ENCODE measurements at regions not wholly inside any gene's neighbourhood (a gene's known extent, or its start where the extent isn't known, plus 50 kb on each side); places are given as distances from the start of the nearest gene placed in this dataset.

DNA sequence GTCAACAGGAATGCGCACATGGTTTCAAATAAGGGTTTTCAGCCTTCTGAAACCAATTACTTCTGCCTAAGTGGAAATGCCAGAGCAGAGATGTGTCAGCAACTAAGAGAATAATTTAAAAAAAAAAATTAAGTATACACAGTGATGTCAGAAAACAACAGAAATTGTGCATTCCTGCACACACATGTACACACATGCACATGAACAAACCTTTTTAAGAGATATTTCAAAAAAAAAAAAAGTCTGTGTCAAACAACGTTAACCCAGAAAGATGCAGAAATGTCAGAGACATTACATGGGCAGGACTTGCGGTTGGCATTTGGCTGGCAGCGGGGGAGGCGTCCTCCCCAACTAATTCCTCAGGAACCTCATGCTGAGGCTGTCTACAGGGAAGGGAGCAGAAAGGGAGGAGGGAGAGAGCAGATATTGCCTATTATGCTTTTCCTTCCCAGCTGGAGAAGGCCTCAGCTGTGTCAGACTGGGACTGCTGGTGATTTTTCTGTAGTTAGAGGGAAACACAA lies 536.9 kb upstream of the WWC1 start:
- no peak for DNase-seq
- H3K4me3 Mint-ChIP-seq: no peak overlapping the region
- ChIA-PET POLR2A (no interaction called here), CTCF (no interaction called here)
- H3K36me3 Mint-ChIP-seq (ENCODE audit: low read depth): no peaks in the 10 kb centered on the region
- H3K27me3 Mint-ChIP-seq: peaks cover 4% of the 10 kb centered on the region
- H3K4me1 Mint-ChIP-seq: no peaks in the 10 kb centered on the region
- intact Hi-C loops (cut with DNase I, micrococcal nuclease): no loop called here
- no peak for ATAC-seq
- H3K9me3 Mint-ChIP-seq (ENCODE audit: low read depth): no peaks in the 10 kb centered on the region
- no peak overlapping the region for H3K27ac Mint-ChIP-seq

DNA sequence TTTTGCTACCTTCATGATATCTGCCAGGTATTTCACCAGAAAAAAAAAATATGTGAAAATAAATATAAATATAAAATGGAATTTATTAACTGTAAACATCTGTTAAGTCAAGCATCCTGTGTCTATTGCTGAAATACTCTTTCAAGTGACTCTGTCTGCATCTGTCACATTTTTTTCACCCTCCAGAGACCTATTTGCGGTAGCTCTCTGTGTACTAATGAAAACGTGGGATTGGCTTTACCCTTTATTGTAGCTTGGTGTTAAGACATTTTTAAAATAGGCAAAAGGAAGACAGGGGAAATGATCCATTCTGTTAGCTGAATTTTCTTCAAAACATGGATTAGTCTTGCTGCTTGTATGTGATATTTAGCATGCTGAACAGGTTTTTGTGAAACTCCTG lies 536.0 kb upstream of the WWC1 start:
- intact Hi-C loops (cut with DNase I, micrococcal nuclease): no loop called here
- H3K4me3 Mint-ChIP-seq: no peak overlapping the region
- POLR2A ChIA-PET: no interaction called here
- CTCF ChIA-PET: no interaction called here
- DNase-seq (no peak), ATAC-seq (no peak)
- H3K27me3 Mint-ChIP-seq: peaks cover 4% of the 10 kb centered on the region
- H3K4me1 Mint-ChIP-seq: no peaks in the 10 kb centered on the region
- no peaks in the 10 kb centered on the region for H3K9me3 Mint-ChIP-seq (ENCODE audit: low read depth)
- no peaks in the 10 kb centered on the region for H3K36me3 Mint-ChIP-seq (ENCODE audit: low read depth)
- no peak overlapping the region for H3K27ac Mint-ChIP-seq

DNA sequence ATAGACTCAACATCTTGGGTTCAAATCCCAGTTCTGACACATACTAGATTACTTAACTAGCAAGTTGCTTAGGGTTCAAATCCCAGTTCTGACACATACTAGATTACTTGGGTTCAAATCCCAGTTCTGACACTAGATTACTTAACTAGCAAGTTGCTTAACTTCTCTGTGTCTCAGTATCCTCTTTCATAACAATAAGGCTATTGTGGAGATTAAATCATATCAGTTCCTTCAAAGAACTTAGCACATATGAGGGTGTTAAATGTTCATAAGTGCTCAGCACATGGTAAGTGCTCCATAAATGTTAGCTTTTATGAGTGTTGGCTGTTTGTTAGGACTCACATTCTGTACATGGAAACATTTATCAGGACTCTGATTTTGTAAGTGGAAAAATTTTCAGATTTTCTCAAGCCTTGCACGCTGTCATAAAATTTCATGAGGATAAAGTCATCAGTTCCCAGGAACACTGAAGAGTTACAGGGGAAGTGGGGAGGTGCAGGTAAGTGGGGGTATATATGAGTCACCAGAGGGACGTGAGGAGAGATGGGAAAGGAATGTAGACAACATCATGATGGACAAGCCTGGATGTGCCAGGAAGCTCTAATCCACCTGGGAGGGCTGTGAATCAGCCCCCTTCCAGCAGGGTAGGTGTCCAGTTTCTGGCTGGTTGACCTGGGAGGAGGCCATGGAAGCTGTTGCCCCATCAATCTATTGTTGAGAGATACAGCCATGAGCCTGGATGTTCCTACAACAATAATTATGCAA lies 532.2 kb upstream of the WWC1 start:
- Mint-ChIP-seq H3K4me3 (no peak overlapping the region), H3K27ac (no peak overlapping the region), H3K36me3 (ENCODE audit: low read depth) (no peaks in the 10 kb centered on the region), H3K4me1 (no peaks in the 10 kb centered on the region), H3K27me3 (peaks cover 5% of the 10 kb centered on the region), H3K9me3 (ENCODE audit: low read depth) (no peaks in the 10 kb centered on the region)
- ChIA-PET CTCF (no interaction called here), POLR2A (no interaction called here)
- DNase-seq (no peak), ATAC-seq (no peak)
- intact Hi-C loops (cut with DNase I, micrococcal nuclease): no loop called here

GRCh38 chr5:167763772-167764171 lies 527.7 kb upstream of the WWC1 start:
- H3K27me3 Mint-ChIP-seq: peaks cover 5% of the 10 kb centered on the region
- intact Hi-C loops (cut with DNase I, micrococcal nuclease): no loop called here
- no peaks in the 10 kb centered on the region for H3K36me3 Mint-ChIP-seq (ENCODE audit: low read depth)
- H3K4me3 Mint-ChIP-seq: no peak overlapping the region
- H3K27ac Mint-ChIP-seq: no peak overlapping the region
- no peaks in the 10 kb centered on the region for H3K4me1 Mint-ChIP-seq
- ChIA-PET CTCF (no interaction called here), POLR2A (no interaction called here)
- H3K9me3 Mint-ChIP-seq (ENCODE audit: low read depth): no peaks in the 10 kb centered on the region
- DNase-seq (no peak), ATAC-seq (no peak)

DNA sequence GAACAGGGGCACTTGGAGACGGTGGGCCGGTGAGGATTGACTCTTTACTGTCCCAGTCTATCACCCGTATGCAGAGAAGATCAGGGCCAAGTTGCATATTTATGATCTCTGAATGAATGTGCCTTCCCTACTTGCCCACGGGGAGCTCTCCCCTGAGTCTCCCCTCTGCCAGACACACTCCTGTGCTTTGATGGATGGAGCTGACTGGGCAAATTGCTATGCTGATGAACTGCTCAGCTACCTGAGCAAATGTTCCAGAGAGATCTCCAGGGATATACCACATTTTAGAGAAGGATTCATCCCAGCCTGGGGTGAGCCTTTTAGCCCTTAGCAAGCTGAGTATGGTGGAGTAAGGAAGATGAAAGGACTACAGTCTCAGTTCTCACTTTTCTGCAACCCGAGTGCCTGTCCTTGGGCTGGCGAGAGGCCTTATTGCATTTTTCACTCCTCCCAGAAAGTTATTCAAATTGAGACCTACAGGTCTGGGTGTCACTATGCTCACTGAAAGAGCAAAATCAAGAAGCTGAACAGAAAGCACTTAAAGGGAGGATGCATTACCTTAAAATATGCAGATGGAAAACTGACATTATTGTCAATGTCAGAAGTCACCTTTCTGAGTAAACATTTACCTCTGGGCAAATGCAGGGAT lies 526.7 kb upstream of the WWC1 start:
- Mint-ChIP-seq H3K27ac (no peak overlapping the region), H3K36me3 (ENCODE audit: low read depth) (no peaks in the 10 kb centered on the region), H3K9me3 (ENCODE audit: low read depth) (no peaks in the 10 kb centered on the region), H3K4me3 (no peak overlapping the region), H3K4me1 (no peaks in the 10 kb centered on the region), H3K27me3 (peaks cover 3% of the 10 kb centered on the region)
- intact Hi-C loops (cut with DNase I, micrococcal nuclease): no loop called here
- ATAC-seq: no peak
- ChIA-PET POLR2A (no interaction called here), CTCF (no interaction called here)
- DNase-seq: no peak

DNA sequence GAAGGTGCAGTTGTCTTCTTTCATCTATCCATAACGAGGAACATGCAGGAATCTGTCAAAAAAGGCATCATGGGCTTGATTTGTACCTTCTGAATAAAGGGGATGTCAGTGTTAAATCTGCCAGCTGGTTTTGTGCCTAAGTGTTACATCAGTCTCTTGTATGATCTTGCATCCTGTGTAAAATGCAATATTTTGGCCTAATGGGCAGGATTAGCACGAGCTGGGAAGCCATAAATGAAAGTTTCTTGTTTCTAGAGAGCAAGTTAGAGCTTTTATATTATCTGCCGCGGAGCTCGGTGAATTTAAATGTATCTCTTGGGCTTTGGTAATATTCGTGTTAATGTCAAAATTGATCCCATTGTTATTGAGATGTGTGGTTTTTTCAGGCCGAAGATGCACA lies 526.1 kb upstream of the WWC1 start:
- Mint-ChIP-seq H3K27me3 (peaks cover 3% of the 10 kb centered on the region), H3K4me3 (no peak overlapping the region), H3K4me1 (no peaks in the 10 kb centered on the region), H3K36me3 (ENCODE audit: low read depth) (no peaks in the 10 kb centered on the region), H3K27ac (no peak overlapping the region), H3K9me3 (ENCODE audit: low read depth) (no peaks in the 10 kb centered on the region)
- ChIA-PET CTCF (no interaction called here), POLR2A (no interaction called here)
- ATAC-seq (no peak), DNase-seq (no peak)
- intact Hi-C loops (cut with DNase I, micrococcal nuclease): no loop called here

DNA sequence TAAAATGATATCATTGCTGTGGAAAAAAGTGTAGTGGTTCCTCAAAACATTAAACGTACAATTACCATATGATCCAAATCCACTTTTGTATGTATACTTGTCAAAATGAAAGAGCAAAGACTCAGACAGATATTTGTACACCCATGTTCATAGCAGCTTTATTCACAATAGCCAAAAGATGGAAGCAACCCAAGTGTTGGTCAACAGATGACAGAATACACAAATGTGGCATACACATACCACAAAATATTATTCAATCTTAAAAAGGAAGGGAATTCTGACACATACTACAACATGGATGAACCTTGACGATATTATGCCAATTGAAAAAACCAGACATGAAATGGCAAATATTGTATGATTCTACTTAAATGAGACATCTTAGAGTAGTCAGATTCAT lies 524.5 kb upstream of the WWC1 start:
- POLR2A ChIA-PET: no interaction called here

DNA sequence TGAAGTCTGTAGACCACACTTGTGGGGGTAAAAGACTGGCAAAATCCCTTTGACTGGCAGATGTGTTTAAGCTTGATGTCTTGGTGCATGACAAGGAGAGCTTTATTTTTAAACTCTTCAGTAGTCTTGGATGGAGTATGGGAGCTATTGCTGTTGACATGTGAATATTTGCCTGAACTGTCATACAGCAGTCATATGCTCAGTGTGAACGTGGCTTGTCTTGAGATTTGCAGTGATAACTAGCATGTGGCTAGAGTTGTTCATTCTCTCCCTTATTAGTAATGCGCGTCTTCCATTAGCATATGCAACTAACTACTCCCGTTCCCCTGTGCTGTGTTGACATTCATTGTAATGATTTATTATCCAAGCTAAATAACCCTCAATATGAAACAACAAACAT lies 523.6 kb upstream of the WWC1 start:
- intact Hi-C loops (cut with DNase I, micrococcal nuclease): no loop called here
- Mint-ChIP-seq H3K27me3 (no peaks in the 10 kb centered on the region), H3K4me3 (no peak overlapping the region), H3K9me3 (ENCODE audit: low read depth) (no peaks in the 10 kb centered on the region), H3K36me3 (ENCODE audit: low read depth) (no peaks in the 10 kb centered on the region), H3K4me1 (no peaks in the 10 kb centered on the region), H3K27ac (no peak overlapping the region)
- ChIA-PET CTCF (interaction anchor here (0.6 kb wide), 1 partner anchor 1705 kb away, joined by 4 read pairs; no protein-coding TSS in a partner anchor), POLR2A (no interaction called here)
- ATAC-seq (no peak), DNase-seq (no peak)

More for the DNA sequence above, 524.5 kb upstream of the WWC1 start:
- CTCF ChIA-PET: interaction anchor here (1.1 kb wide), 1 partner anchor 453 kb away, joined by 3 read pairs; no protein-coding TSS in a partner anchor
- Mint-ChIP-seq H3K9me3 (ENCODE audit: low read depth) (no peaks in the 10 kb centered on the region), H3K4me3 (no peak overlapping the region), H3K27me3 (no peaks in the 10 kb centered on the region), H3K4me1 (no peaks in the 10 kb centered on the region), H3K27ac (no peak overlapping the region), H3K36me3 (ENCODE audit: low read depth) (no peaks in the 10 kb centered on the region)
- intact Hi-C loops (cut with DNase I, micrococcal nuclease): no loop called here
- DNase-seq (no peak), ATAC-seq (no peak)

DNA sequence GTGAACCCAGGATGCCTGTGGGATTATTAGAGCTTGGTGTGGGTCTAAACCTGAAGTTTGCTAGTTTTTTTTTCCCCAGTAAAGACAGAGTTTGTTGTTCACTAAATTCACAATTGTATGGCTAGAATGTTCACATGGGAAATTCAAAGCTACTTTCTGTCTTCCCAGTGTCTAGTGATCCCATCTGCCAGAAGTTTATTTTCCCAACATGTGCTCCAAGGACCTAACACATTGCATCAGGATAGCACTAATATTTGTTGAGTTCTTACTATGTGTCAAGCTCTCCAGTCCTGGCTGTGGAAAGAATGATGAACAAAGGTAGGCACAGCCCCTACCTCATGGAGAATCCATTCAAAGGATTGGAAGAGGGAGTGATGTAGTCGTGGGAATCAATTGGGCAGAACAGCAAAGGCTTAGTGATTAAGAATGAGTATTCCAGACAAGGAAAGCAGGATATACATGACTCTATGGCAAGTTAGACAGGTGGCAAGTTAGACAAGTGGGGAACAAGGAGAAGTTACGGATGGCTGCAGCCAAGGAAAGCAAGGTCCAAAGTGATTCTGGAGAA lies 521.5 kb upstream of the WWC1 start:
- no peak for DNase-seq
- Mint-ChIP-seq H3K4me3 (no peak overlapping the region), H3K27me3 (no peaks in the 10 kb centered on the region), H3K9me3 (ENCODE audit: low read depth) (no peaks in the 10 kb centered on the region), H3K36me3 (ENCODE audit: low read depth) (no peaks in the 10 kb centered on the region), H3K27ac (no peak overlapping the region), H3K4me1 (no peaks in the 10 kb centered on the region)
- no peak for ATAC-seq
- CTCF ChIA-PET: no interaction called here
- POLR2A ChIA-PET: no interaction called here
- intact Hi-C loops (cut with DNase I, micrococcal nuclease): no loop called here

DNA sequence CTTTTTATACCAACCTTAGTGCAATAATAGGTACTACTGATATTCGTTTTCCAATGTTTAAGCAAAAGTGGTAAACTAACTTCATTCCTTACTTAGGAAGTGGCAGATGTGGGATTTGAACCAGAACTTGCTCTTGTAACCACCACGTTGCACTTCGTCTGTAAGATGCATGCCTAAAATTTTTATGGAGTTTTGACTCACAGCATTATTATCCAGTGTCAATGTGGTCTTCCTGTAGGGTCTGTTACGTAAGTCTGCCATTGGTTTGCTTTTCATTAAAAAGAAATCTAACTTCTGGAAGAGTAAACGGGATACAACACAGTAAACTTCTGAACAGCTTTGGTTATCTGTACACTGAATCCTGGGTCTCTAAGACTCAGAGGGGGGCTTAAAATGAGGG lies 521.0 kb upstream of the WWC1 start:
- ATAC-seq: no peak

DNA sequence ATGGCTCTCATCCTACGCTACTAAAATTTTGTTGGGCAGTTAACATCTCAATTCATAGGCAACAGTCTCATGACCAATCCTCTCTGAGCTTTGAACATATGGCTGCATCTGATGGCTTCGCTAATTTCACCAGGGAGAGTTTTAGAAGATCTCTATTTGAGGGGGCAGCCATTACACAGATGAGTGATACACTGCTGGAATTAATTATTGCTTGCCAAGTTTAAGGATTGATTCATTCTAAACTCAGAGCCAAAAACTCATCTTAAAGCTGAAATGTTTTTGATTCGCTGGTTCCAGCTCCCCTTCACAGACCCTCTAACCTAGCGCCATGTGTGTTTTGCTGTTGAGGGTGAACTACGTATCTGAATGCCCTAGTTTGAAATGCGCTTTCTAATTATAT lies 519.9 kb upstream of the WWC1 start:
- H3K27me3 Mint-ChIP-seq: no peaks in the 10 kb centered on the region
- no peak overlapping the region for H3K4me3 Mint-ChIP-seq
- intact Hi-C loops (cut with DNase I, micrococcal nuclease): no loop called here
- ATAC-seq (no peak), DNase-seq (no peak)
- H3K9me3 Mint-ChIP-seq (ENCODE audit: low read depth): no peaks in the 10 kb centered on the region
- CTCF ChIA-PET: no interaction called here
- no peak overlapping the region for H3K27ac Mint-ChIP-seq
- POLR2A ChIA-PET: no interaction called here
- no peaks in the 10 kb centered on the region for H3K4me1 Mint-ChIP-seq
- H3K36me3 Mint-ChIP-seq (ENCODE audit: low read depth): no peaks in the 10 kb centered on the region

More for the DNA sequence above, 521.0 kb upstream of the WWC1 start:
- Mint-ChIP-seq H3K4me3 (no peak overlapping the region), H3K36me3 (ENCODE audit: low read depth) (no peaks in the 10 kb centered on the region), H3K4me1 (no peaks in the 10 kb centered on the region), H3K27ac (no peak overlapping the region), H3K27me3 (no peaks in the 10 kb centered on the region), H3K9me3 (ENCODE audit: low read depth) (no peaks in the 10 kb centered on the region)
- no peak for DNase-seq
- ChIA-PET POLR2A (no interaction called here), CTCF (no interaction called here)
- intact Hi-C loops (cut with DNase I, micrococcal nuclease): no loop called here

DNA sequence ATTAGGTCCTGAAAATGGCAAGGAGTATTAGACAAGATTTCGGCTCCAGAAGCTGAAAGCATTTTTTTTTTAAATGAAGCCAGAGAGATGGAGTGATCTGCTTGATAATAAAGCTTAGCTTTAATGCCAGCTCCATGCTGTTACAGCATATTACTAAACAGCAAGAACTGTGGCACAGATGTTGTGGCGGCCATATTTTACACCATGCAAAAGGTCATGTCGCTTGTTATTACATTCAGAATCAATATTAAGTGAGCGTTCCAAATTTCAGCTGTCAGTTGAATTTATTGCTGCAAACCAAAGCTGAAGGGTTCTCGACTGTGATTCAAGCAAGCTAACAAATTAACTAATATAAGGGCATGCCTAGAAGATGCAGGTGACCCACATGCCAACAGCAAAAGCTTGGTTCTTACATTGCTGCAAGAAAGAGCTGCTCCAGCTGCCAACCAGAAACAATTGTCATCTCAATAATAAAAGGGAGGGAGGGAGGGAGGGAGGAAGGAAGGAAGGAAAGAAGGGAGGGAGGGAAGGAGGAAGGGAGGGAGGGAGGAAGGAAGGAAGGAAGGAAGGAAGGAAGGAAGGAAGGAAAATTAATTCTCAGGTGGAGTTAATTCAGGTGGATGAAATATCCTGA lies 517.7 kb upstream of the WWC1 start:
- Mint-ChIP-seq H3K4me1 (no peaks in the 10 kb centered on the region), H3K9me3 (ENCODE audit: low read depth) (no peaks in the 10 kb centered on the region), H3K4me3 (no peak overlapping the region), H3K27ac (no peak overlapping the region), H3K36me3 (ENCODE audit: low read depth) (no peaks in the 10 kb centered on the region), H3K27me3 (no peaks in the 10 kb centered on the region)
- ATAC-seq (no peak), DNase-seq (no peak)
- ChIA-PET CTCF (no interaction called here), POLR2A (no interaction called here)
- intact Hi-C loops (cut with DNase I, micrococcal nuclease): no loop called here
